Duodenal mucosa (tissue), 2 donors: ENCODE measurements at regions not wholly inside any gene's neighbourhood (a gene's known extent, or its start where the extent isn't known, plus 50 kb on each side); places are given as distances from the start of the nearest gene placed in this dataset.

Source experiments
- H3K27ac ChIP-seq: one replicate; pipeline ENCODE4 v1.7.0; 2013; ENCODE audit warnings: low read depth, low read length
- H3K27me3 ChIP-seq, 2 donors: one replicate each; pipeline ENCODE4 v1.7.0; 2013; ENCODE audit warnings: low read length in 2 of 2, control low read depth in 1 of 2; ENCODE audit not compliant: insufficient read depth in 2 of 2, control insufficient read depth in 1 of 2
- H3K36me3 ChIP-seq, 2 donors: one replicate each; pipeline ENCODE4 v1.7.0; 2013; ENCODE audit warnings: low read length in 2 of 2, control low read depth in 1 of 2; ENCODE audit not compliant: insufficient read depth in 2 of 2, control insufficient read depth in 1 of 2
- H3K4me1 ChIP-seq, 2 donors: one replicate each; pipeline ENCODE4 v1.7.0; 2013; ENCODE audit warnings: low read length in 2 of 2, control low read depth in 1 of 2; ENCODE audit not compliant: insufficient read depth in 2 of 2, control insufficient read depth in 1 of 2
- H3K4me3 ChIP-seq, 2 donors: one replicate each; pipeline ENCODE4 v1.7.0; 2013; ENCODE audit warnings: low read length in 2 of 2, low read depth in 1 of 2
- H3K9ac ChIP-seq, 2 donors: one replicate each; pipeline ENCODE4 v1.7.0; 2013; ENCODE audit warnings: low read length in 2 of 2, low read depth in 1 of 2
- H3K9me3 ChIP-seq, 2 donors: one replicate each; pipeline ENCODE4 v1.7.0; 2013; ENCODE audit warnings: low read length in 2 of 2, control low read depth in 1 of 2; ENCODE audit not compliant: control insufficient read depth in 1 of 2

DNA sequence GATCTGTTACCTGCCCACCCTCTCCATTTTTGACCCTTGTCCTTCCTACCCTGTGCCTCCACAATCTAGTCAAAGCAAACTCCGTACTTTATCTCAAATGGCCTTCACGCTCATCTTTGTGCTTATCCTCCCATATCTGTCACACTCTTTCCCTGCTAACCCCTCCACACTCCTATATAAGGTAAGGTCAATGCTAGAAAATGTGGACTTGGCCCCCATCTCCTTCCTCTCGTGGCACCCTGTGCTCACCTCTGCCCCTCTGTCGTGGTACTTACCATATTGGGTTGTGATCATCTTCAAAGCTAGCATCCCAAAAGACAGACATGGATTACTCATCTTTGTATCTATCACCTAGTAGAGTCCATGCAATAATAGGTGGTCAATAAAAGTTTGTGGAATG is 127.6 kb upstream of the FOXQ1 start:
- Histone ChIP-seq H3K36me3 (no peaks in the 10 kb centered on the region), H3K4me3 (no peak overlapping the region), H3K27ac (no peak overlapping the region), H3K4me1 (no peaks in the 10 kb centered on the region), H3K9me3 (no peaks in the 10 kb centered on the region), H3K27me3 (no peaks in the 10 kb centered on the region), H3K9ac (no peak overlapping the region)

DNA sequence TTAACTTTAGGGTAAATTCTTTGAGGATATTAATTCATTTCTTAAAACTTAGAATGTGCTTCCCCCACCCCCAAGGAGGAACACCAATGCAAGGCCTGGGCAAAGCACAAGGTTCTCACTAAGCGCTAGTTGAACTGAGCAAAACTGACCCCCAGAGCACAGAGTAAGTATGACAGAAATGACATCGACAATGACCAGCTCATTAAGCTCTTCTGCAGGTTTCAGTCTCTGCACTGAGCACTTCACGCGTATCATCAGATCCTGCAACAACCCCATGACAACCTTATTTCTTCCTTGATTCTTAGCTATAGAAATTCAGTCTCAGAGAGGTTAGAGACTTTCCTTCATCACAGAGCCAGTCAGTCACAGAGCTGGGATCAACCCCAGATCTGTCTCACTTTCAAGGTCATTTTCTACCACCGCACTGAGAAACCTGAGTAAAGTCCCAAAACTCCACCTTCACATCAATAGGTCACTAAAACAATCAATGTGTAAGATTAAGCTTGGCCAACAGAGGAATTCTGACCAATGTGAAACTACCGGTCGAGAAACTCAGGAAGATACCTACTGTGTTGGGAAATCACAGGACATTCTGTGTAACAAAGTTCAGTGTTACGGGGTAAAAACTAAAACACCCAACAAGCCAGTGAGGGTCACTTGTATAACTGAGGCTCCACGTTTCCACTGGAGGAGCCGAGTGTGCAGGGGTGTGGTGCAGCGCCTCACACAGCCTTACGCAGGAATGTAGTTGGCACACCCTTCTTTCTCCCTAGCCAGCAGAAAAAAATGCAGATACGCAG is 129.0 kb upstream of the FOXQ1 start:
- H3K4me3 ChIP-seq, result no peak overlapping the region
- H3K9ac ChIP-seq, result no peak overlapping the region
- no peak overlapping the region for H3K27ac ChIP-seq
- no peaks in the 10 kb centered on the region for H3K27me3 ChIP-seq
- H3K9me3 ChIP-seq, result no peaks in the 10 kb centered on the region
- no peaks in the 10 kb centered on the region for H3K36me3 ChIP-seq
- H3K4me1 ChIP-seq, result no peaks in the 10 kb centered on the region

DNA sequence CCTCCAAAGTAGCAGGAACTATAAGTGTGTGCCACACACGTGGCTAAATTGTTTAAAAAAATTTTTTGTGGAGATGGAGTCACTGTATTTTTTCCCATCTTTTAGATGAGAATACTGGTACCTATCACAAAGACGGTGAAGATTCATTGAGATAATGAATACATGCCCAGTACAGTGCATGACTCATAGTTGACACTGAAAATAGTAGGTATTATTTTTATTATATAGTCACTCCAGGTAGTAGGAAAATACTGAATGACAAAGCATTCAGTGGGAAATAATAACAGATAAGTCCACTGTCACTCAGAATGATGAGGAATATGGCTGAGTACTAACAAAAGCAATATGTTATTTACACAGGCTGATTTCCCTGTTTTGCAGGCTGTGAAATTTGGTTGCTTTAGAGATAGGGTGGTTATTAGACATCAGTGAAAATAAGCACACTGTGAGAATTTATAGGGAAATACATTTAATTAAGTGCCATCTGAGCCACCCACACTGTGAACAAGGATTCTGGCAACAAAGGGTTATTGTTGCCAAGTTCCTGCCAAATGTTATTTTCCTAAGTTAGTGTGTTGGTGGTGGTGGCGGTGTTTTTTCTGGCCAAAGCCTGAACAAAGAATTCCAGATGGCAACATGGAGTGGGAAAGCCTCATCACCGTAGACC is 129.8 kb upstream of the FOXQ1 start:
- Histone ChIP-seq H3K9me3 (no peaks in the 10 kb centered on the region), H3K4me3 (no peak overlapping the region), H3K27me3 (no peaks in the 10 kb centered on the region), H3K4me1 (no peaks in the 10 kb centered on the region), H3K27ac (no peak overlapping the region), H3K36me3 (no peaks in the 10 kb centered on the region), H3K9ac (no peak overlapping the region)

DNA sequence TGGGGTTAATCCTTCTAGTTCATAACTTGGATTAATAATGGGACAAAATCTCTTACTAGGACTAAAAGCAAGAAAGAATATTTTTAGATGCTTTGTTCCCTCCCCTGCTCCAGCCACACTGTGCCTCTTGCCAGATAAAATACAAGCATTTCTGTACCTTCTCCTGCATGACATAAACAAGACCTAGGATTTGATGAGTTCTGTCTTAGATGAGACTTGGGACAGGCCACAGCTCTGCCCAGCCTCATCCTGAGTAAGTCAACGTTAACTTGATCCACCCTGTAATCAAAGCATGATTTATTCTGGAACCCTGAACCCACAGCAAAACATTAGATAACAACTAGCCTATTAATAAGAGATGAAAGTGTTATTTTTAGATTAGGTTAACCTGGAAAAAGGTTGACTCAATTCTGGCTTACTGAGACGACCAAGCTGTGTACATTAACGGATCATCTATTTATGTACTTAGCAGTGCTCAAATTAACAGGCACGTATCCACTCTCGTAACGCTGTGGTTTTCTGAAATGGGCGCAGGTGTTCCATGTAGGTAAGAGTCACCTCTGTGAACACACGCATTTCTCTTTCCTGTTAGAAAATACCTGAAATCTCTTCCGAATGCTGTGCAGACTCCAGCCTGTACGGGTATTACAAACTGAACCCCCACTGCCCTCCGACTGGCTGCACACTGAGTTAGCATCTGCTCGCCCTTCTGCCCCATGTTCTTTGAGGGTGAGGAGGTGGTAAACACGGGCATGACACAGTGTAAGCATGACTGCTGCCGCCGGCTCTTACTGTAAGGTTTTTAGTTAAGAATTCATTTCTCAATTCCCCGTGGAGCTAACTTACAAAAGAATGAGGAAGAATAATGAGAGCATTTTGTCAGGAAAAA is 132.1 kb upstream of the FOXQ1 start:
- Histone ChIP-seq H3K27me3 (no peaks in the 10 kb centered on the region), H3K4me1 (no peaks in the 10 kb centered on the region), H3K4me3 (no peak overlapping the region), H3K9me3 (no peaks in the 10 kb centered on the region), H3K9ac (no peak overlapping the region), H3K27ac (no peak overlapping the region), H3K36me3 (no peaks in the 10 kb centered on the region)

DNA sequence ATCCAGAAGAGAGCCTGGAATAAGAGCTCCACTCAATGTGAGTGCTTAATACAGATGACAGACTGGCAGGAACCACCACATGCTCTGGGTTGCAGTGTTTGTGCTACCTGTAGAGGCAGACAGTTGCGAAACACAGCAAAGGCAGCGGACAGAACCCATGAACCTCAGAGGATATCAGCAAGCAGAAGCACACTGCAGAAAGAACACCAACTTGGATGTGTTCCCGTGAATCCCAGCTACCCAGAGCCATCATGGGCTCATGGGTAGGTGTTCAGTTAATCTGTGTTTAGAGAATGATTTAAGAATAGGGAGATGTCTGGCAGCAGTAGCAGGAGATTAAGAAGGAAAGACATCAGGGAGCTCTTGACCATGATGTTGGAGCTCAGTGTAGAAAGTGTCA is 133.3 kb upstream of the FOXQ1 start:
- Histone ChIP-seq H3K4me1 (no peaks in the 10 kb centered on the region), H3K27me3 (no peaks in the 10 kb centered on the region), H3K36me3 (no peaks in the 10 kb centered on the region), H3K27ac (no peak overlapping the region), H3K9me3 (no peaks in the 10 kb centered on the region), H3K9ac (no peak overlapping the region), H3K4me3 (no peak overlapping the region)

DNA sequence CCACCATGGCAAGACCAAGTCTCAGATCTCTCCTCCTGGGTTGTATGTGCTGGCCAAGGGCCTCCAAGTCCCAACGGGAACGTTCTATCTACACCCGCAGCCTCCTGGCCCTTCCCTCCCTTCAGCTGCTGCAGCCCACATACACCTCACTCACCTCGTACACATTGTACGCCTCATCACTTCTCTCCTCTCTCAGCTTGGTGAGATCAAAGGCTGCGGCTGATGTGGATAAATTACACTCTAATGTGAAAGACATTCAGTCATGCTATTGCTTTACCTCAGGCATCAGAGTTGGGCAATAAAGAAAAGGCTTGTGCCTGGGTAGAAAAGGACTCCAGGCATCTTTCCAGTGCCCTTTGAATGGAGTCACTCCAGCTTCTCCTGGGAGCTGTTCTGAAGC is 135.3 kb upstream of the FOXQ1 start:
- Histone ChIP-seq H3K27me3 (no peaks in the 10 kb centered on the region), H3K27ac (no peak overlapping the region)

DNA sequence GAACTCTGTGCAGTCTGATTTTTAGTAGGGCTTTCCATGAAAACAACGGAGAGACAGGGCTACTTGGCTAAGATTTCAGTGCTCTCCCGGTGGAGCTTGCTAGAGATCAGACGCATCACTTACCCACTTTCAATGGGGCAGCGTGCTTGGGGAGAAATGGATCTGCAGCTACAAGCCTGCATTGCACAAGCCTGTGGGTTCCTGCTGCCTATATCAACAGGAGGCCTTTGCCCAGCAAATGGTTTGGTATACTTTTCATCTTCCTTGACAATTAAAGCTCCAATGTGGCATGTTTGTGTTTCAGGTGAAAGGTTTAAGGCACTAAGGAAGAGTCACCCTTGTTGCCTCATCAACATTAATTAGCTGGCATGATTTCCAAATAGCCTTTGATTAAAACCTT is 136.0 kb upstream of the FOXQ1 start:
- Histone ChIP-seq H3K27me3 (no peaks in the 10 kb centered on the region), H3K27ac (no peak overlapping the region), H3K9ac (no peak overlapping the region), H3K4me3 (no peak overlapping the region), H3K36me3 (no peaks in the 10 kb centered on the region), H3K4me1 (no peaks in the 10 kb centered on the region), H3K9me3 (no peaks in the 10 kb centered on the region)

More for the DNA sequence above, 135.3 kb upstream of the FOXQ1 start:
- Histone ChIP-seq H3K4me3 (no peak overlapping the region), H3K9ac (no peak overlapping the region), H3K4me1 (no peaks in the 10 kb centered on the region), H3K9me3 (no peaks in the 10 kb centered on the region), H3K36me3 (no peaks in the 10 kb centered on the region)

DNA sequence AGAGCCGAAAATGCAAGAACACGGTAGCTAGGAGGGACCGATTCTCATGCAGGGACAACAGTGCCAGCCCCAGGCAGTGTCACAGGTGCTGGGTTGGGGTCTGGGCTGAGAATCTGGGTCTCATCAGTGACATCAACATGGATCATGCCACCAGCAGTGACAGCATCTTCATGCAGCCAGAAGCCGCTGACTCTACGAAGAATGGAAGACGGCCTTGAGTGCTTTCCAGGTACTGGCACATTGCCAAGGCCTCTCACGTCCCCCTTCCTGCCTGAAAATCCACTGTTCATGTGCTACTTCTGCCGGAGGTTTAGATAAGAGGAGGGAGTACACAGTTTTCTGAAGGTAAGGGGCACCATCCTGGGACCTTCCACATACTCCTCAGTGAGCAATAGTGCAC is 141.1 kb upstream of the FOXQ1 start:
- no peak overlapping the region for H3K9ac ChIP-seq
- H3K4me1 ChIP-seq, result no peaks in the 10 kb centered on the region
- H3K36me3 ChIP-seq, result no peaks in the 10 kb centered on the region
- no peaks in the 10 kb centered on the region for H3K9me3 ChIP-seq
- H3K4me3 ChIP-seq, result no peak overlapping the region
- H3K27me3 ChIP-seq, result no peaks in the 10 kb centered on the region
- H3K27ac ChIP-seq, result no peak overlapping the region

DNA sequence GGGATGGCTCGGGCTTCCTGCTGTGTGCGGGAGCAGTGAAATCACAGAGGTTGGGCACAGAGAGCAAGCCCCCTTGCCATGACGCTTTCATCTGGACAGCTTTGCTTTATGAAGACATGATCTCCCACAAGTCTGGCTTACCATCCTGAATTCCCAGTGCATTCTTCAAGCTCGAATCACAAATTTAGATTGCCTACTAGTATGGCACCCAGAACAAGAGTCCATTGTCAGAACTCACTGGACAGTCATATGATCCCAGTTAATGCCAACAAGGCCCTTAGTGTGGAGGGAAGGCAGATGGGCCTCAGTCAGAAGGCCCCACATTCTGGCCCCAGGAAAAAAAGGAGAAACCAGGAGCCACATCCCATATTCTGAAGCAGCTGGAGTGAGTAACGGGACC is 147.3 kb upstream of the FOXQ1 start:
- H3K27me3 ChIP-seq, result no peaks in the 10 kb centered on the region
- no peaks in the 10 kb centered on the region for H3K9me3 ChIP-seq
- no peak overlapping the region for H3K27ac ChIP-seq
- H3K4me1 ChIP-seq, result no peaks in the 10 kb centered on the region
- H3K9ac ChIP-seq, result no peak overlapping the region
- H3K4me3 ChIP-seq, result no peak overlapping the region
- H3K36me3 ChIP-seq, result no peaks in the 10 kb centered on the region

DNA sequence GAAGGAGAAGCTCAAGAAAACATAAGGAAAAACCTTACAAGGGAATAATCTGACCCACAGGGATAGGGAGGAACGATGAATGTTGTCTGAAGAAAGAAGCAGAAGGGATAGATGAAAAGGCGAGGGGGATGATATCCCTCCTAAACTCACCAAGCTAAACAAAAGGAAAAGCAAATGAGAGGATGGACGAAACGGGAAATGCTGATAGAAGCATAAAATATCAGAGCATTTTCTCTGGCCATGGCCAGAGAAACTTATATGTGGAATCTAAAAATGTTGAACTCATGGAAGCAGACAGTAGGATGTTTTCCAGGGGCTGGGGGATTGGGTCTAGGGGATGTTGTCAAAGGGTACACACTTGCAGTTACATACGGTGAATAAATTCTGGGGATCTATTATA is 148.4 kb upstream of the FOXQ1 start:
- H3K9ac ChIP-seq, result no peak overlapping the region
- H3K4me3 ChIP-seq, result no peak overlapping the region
- H3K4me1 ChIP-seq, result no peaks in the 10 kb centered on the region
- no peaks in the 10 kb centered on the region for H3K36me3 ChIP-seq
- H3K27me3 ChIP-seq, result no peaks in the 10 kb centered on the region
- no peaks in the 10 kb centered on the region for H3K9me3 ChIP-seq
- no peak overlapping the region for H3K27ac ChIP-seq
